NCI-H2029 treated with DMSO at 0.1 percent for 48 hours (cell line): ENCODE measurements at regions not wholly inside any gene's neighbourhood (a gene's known extent, or its start where the extent isn't known, plus 50 kb on each side); places are given as distances from the start of the nearest gene placed in this dataset.
"Not testable (repeated sequence)": the region's sequence is repeated elsewhere in the genome, so short reads cannot be mapped to it uniquely, and the experiment has no call there.

Source experiments
- DNase-seq: peaks from one replicate; lab custom pipeline; 2025; lab: John Stamatoyannopoulos, UW

- peak; percentile 37 for DNase-seq
Observed at GRCh38 chr4:9604031-9604892, 160.0 kb downstream of the DEFB131A start.

GRCh38 chr4:9604893-9605190, 160.6 kb downstream of the DEFB131A start:
- not testable (repeated sequence) for DNase-seq

GRCh38 chr4:9608300-9608699, 164.1 kb downstream of the DEFB131A start:
- no peak for DNase-seq

- not testable (repeated sequence) for DNase-seq
Observed at GRCh38 chr4:9610321-9610720, 166.1 kb downstream of the DEFB131A start.

- no peak for DNase-seq
Observed at GRCh38 chr4:9611101-9611500, 166.9 kb downstream of the DEFB131A start.

GRCh38 chr4:9636411-9636810, 145.0 kb upstream of the DRD5 start:
- not testable (repeated sequence) for DNase-seq

GRCh38 chr4:9659678-9660077, 121.8 kb upstream of the DRD5 start:
- DNase-seq, result not testable (repeated sequence)

- DNase-seq, result peak; percentile 16
Observed at GRCh38 chr4:9660955-9661354, 120.5 kb upstream of the DRD5 start.

- peak; percentile 36 for DNase-seq
Observed at GRCh38 chr4:9670725-9671124, 110.7 kb upstream of the DRD5 start.

- DNase-seq, result not testable (repeated sequence)
Observed at GRCh38 chr4:9677357-9677756, 104.1 kb upstream of the DRD5 start.

- no peak for DNase-seq
Observed at GRCh38 chr4:9679704-9680478, 101.5 kb upstream of the DRD5 start.

- not testable (repeated sequence) for DNase-seq
Observed at GRCh38 chr4:9683174-9683573, 98.3 kb upstream of the DRD5 start.

GRCh38 chr4:9685016-9685415, 96.4 kb upstream of the DRD5 start:
- DNase-seq, result not testable (repeated sequence)

- no peak for DNase-seq
Observed at GRCh38 chr4:9685692-9686091, 95.7 kb upstream of the DRD5 start.

GRCh38 chr4:9690636-9691237, 90.7 kb upstream of the DRD5 start:
- not testable (repeated sequence) for DNase-seq

- peak; percentile 75 for DNase-seq
Observed at GRCh38 chr4:9691238-9692065, 90.0 kb upstream of the DRD5 start.

- not testable (repeated sequence) for DNase-seq
Observed at GRCh38 chr4:9692791-9693491, 88.5 kb upstream of the DRD5 start.

GRCh38 chr4:9694403-9694802, 87.0 kb upstream of the DRD5 start:
- DNase-seq, result not testable (repeated sequence)

GRCh38 chr4:9695994-9696393, 85.4 kb upstream of the DRD5 start:
- DNase-seq, result not testable (repeated sequence)

- not testable (repeated sequence) for DNase-seq
Observed at GRCh38 chr4:9696561-9696960, 84.9 kb upstream of the DRD5 start.

GRCh38 chr4:9702019-9702418, 79.4 kb upstream of the DRD5 start:
- DNase-seq, result not testable (repeated sequence)
